ENCODE measurements at regions not wholly inside any gene's neighbourhood (a gene's known extent, or its start where the extent isn't known, plus 50 kb on each side); places are given as distances from the start of the nearest gene placed in this dataset.

GRCh38 chr2:158004126-158004764 lies 97.4 kb upstream of the UPP2 start:
- TF ChIP-seq CTCF (IDR thresholded peaks at IDR 0.05) (no peak), RAD21 (conservative IDR thresholded peaks at IDR 0.05 in 1 of 2, IDR thresholded peaks at IDR 0.05 in 1 of 2) (no peak), HDAC2 (IDR thresholded peaks at IDR 0.05) (no peak), CEBPB (IDR thresholded peaks at IDR 0.05) (no peak)
